GM21360 (cell line): ENCODE measurements at regions not wholly inside any gene's neighbourhood (a gene's known extent, or its start where the extent isn't known, plus 50 kb on each side); places are given as distances from the start of the nearest gene placed in this dataset.
"Not testable (repeated sequence)": the region's sequence is repeated elsewhere in the genome, so short reads cannot be mapped to it uniquely, and the experiment has no call there.

Source experiments
- ATAC-seq: cut with Tn5 transposase; IDR thresholded peaks from one replicate; pipeline ENCODE4 v1.9.1; 2021; ENCODE audit warnings: mild to moderate bottlenecking, moderate library complexity; ENCODE audit not compliant: unreplicated experiment

GRCh38 chr15:81907521-81907920 lies 138.3 kb downstream of the MEX3B start:
- no peak for ATAC-seq

GRCh38 chr15:81905889-81906288 lies 139.9 kb downstream of the MEX3B start:
- no peak for ATAC-seq

- no peak for ATAC-seq
Measured at GRCh38 chr15:81901319-81901718, 144.5 kb downstream of the MEX3B start.

DNA sequence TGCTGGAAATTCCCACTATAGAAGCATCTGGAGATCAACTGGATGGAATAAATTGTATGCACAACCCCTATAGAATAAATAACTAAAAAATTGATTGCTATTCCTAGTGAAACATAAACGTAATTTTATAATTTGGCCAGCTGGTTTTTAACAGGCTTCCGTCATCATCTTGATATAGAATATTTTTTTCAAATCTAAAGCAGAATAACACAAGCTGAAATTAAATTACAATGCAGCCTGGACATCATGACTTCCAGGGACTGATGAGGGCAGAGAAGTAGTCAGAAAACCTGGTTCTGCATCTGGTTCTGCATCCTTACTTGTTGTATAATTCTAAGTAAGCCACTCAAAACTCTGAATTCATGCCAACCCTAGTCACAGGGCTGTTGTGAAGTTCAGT lies 146.1 kb downstream of the MEX3B start:
- no peak for ATAC-seq

DNA sequence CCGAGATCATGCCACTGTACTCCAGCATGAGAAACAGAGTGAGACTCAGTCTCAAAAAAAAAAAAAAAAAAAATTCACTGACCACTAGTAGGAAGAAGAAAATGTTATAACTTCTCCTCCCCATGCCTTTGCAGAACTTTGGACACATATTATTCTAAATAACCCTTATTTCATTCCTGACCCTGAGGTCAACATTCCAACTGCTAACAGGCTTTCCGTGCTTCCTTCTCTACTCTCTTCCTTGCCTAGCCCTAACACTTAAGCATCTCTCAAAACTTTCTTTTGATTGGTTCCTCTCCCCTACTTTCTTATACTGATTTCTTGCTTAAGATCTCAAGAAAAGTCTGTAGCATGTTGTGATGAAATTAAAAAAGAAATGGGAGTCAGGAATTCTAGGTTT lies 146.8 kb downstream of the MEX3B start:
- no peak for ATAC-seq

GRCh38 chr15:81897057-81897677 lies 148.7 kb downstream of the MEX3B start:
- no peak for ATAC-seq

GRCh38 chr15:81896356-81896755 lies 149.5 kb downstream of the MEX3B start:
- ATAC-seq, result no peak

- no peak for ATAC-seq
Measured at GRCh38 chr15:81895723-81896122, 150.1 kb downstream of the MEX3B start.

DNA sequence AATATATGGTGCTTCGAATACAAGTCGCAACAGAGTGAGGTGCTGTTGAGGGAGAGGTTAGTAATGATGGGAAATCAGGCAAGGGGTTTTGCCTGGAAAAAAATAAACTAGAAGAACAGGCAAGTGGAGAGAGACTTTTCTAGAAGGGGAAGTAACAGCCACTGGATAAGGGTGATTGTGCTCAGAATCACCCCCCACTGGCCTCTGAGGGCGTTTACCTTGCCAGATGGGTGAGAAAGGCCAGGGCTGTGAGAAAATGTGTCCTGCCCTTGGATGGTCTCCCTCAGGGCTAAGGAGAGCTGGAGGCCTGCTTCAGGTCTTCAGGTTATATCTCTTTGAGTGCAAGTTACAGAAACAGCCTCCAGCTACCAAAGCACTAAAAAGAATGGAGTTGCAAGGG lies 151.8 kb downstream of the MEX3B start:
- no peak for ATAC-seq

GRCh38 chr15:81893182-81893835 lies 152.5 kb downstream of the MEX3B start:
- ATAC-seq, result no peak

- no peak for ATAC-seq
Measured at GRCh38 chr15:81890496-81890895, 155.3 kb downstream of the MEX3B start.

DNA sequence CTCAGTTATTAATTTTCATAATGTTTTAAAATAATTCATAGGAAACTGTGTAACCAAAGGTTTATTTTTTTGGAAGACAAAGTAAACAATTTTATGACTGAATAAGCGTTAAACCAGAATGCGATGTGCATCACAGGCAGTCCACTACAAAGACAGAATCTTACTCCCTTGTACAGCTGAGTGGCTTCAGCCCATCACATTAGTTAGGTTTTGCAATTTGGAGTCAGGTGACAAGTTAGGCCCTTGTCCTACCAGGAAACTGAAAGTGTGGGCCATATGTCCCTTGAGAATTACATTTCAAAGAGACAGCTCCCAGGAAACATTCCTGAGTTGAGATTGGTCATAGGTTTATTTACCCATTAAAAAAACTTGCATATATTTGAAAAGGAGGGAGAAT lies 156.3 kb downstream of the MEX3B start:
- no peak for ATAC-seq

GRCh38 chr15:81888748-81889484 lies 156.9 kb downstream of the MEX3B start:
- no peak for ATAC-seq

GRCh38 chr15:81887912-81888311 lies 157.9 kb downstream of the MEX3B start:
- ATAC-seq, result no peak

- not testable (repeated sequence) for ATAC-seq
Measured at GRCh38 chr15:81887188-81887587, 158.6 kb downstream of the MEX3B start.

GRCh38 chr15:81886591-81886990 lies 159.2 kb downstream of the MEX3B start:
- no peak for ATAC-seq

DNA sequence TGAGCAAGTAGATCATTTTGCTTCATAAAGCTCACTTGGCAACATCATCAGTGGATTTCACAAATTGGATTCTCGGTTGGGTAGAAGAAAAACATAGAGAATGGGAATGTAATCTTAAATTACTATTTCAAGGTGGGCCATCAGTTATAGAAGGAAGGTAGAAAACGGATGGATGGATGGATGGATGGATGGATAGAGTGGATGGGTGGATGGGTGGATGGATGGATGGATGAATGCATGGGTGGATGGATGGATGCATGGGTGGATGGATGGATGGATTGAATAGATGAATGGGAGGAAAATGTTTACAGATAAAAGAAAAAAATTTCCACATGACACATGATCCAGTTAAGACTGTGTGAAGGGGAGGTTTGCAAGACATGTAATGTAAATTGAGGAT lies 159.7 kb downstream of the MEX3B start:
- ATAC-seq, result no peak

GRCh38 chr15:81885135-81885534 lies 160.7 kb downstream of the MEX3B start:
- ATAC-seq, result no peak

- ATAC-seq, result no peak
Measured at GRCh38 chr15:81882504-81882903, 163.3 kb downstream of the MEX3B start.

DNA sequence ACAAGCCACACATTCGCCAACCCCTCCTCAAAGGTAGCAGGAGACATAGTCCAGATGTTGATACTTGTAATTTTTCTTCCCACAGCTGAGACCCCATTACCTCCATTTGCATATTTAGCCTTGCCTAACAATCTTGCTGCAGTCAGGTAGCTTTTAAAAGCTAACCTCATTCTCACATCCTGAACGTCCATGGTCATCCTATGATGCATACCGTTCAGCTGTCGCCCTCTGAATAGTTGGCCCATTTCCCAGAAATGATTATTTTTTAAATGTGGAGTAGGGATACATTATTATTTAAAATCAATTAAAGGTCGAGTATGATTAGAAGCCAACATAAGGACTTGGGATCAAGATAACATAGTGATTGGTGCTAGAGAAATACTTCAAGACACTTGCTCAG lies 165.0 kb downstream of the MEX3B start:
- ATAC-seq, result no peak

GRCh38 chr15:81880314-81880713 lies 165.5 kb downstream of the MEX3B start:
- ATAC-seq, result no peak

DNA sequence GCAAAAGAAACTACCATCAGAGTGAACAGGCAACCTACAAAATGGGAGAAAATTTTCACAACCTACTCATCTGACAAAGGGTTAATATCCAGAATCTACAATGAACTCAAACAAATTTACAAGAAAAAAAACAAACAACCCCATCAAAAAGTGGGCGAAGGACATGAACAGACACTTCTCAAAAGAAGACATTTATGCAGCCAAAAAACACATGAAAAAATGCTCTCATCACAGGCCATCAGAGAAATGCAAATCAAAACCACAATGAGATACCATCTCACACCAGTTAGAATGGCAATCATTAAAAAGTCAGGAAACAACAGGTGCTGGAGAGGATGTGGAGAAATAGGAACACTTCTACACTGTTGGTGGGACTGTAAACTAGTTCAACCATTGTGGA lies 170.1 kb downstream of the MEX3B start:
- ATAC-seq, result not testable (repeated sequence)
